ENCODE measurements at regions not wholly inside any gene's neighbourhood (a gene's known extent, or its start where the extent isn't known, plus 50 kb on each side); places are given as distances from the start of the nearest gene placed in this dataset.

DNA sequence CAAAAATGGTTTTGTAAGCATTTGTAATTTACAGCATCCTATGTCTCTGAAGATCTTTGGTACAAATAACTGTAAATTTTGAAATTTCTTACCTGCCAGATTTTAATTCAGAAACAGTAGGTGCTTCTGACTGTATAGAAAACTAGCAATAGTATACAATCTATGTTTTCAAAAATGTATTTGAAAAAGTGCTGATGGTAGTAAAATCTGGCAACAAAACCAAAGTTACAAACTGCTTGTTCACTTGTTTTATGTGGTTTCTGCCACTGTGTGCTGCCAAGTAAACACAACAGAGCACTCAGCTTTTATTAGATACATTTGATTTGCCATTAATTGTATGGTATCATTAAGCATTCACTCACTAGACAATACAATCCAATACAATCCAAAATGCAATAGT, 206.1 kb downstream of the CPE start:
- TF ChIP-seq FOXP2 (optimal IDR thresholded peaks at IDR 0.05; ENCODE audit: borderline replicate concordance, extremely low read depth, extremely low read length, insufficient read depth) (no peak), TAF1 (IDR thresholded peaks at IDR 0.05; ENCODE audit: borderline replicate concordance, insufficient read depth, low read length) (no peak), SIN3A (IDR thresholded peaks at IDR 0.05; ENCODE audit: borderline replicate concordance, insufficient read depth, low read length) (no peak), POLR2AphosphoS5 (IDR thresholded peaks at IDR 0.05; ENCODE audit: low read depth, low read length) (no peak), REST (IDR thresholded peaks at IDR 0.05; ENCODE audit: insufficient read depth in 1 of 2, low read depth in 2 of 2, low read length in 2 of 2) (no peak)

DNA sequence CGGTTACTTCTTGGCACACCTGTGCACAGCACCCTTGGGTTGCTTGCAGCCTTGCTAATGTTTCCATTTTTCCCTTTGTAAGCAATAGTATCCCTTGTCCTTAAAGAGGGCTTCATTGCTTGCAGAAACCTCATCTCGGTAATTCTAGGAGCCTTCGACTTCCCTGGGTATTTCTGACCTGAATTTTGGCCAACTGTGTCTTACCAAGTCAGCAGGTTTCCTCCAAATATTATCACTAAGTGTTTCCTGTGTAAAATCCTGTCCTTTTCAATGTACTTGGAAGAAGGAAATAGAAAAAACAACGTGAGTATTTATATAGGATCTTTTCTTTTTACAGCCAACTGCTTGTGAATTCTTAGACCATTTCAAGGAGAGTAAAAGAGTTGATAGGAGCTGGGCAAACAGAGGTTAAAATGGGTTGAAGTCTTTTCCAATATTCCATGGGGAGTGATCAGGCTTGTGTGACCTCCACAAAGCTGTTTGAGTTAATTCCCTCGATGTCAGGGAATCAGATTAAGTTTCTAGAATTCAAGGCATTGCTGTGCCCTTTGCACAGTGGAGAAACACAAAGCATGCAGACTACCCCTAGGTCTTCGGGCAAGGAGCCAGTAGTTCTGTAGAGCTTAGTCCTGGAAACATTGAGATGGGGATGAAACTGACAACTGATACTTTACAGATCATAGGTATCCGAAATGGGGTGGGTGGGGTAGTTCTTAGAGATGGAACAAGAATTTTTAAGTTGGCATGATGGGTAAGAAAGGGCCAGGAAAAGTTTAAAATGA, 209.9 kb downstream of the CPE start:
- TF ChIP-seq REST (IDR thresholded peaks at IDR 0.05; ENCODE audit: insufficient read depth in 1 of 2, low read depth in 2 of 2, low read length in 2 of 2): no peak
- TF ChIP-seq SIN3A (IDR thresholded peaks at IDR 0.05; ENCODE audit: borderline replicate concordance, insufficient read depth, low read length): no peak
- no peak for TF ChIP-seq POLR2AphosphoS5 (IDR thresholded peaks at IDR 0.05; ENCODE audit: low read depth, low read length)
- TF ChIP-seq TAF1 (IDR thresholded peaks at IDR 0.05; ENCODE audit: borderline replicate concordance, insufficient read depth, low read length): no peak
- TF ChIP-seq FOXP2 (optimal IDR thresholded peaks at IDR 0.05; ENCODE audit: borderline replicate concordance, extremely low read depth, extremely low read length, insufficient read depth): no peak

GRCh38 chr4:165592386-165592785, 213.6 kb downstream of the CPE start:
- TF ChIP-seq SIN3A (IDR thresholded peaks at IDR 0.05; ENCODE audit: borderline replicate concordance, insufficient read depth, low read length) (no peak), TAF1 (IDR thresholded peaks at IDR 0.05; ENCODE audit: borderline replicate concordance, insufficient read depth, low read length) (no peak), POLR2AphosphoS5 (IDR thresholded peaks at IDR 0.05; ENCODE audit: low read depth, low read length) (no peak), FOXP2 (optimal IDR thresholded peaks at IDR 0.05; ENCODE audit: borderline replicate concordance, extremely low read depth, extremely low read length, insufficient read depth) (no peak), REST (IDR thresholded peaks at IDR 0.05; ENCODE audit: insufficient read depth in 1 of 2, low read depth in 2 of 2, low read length in 2 of 2) (no peak)

DNA sequence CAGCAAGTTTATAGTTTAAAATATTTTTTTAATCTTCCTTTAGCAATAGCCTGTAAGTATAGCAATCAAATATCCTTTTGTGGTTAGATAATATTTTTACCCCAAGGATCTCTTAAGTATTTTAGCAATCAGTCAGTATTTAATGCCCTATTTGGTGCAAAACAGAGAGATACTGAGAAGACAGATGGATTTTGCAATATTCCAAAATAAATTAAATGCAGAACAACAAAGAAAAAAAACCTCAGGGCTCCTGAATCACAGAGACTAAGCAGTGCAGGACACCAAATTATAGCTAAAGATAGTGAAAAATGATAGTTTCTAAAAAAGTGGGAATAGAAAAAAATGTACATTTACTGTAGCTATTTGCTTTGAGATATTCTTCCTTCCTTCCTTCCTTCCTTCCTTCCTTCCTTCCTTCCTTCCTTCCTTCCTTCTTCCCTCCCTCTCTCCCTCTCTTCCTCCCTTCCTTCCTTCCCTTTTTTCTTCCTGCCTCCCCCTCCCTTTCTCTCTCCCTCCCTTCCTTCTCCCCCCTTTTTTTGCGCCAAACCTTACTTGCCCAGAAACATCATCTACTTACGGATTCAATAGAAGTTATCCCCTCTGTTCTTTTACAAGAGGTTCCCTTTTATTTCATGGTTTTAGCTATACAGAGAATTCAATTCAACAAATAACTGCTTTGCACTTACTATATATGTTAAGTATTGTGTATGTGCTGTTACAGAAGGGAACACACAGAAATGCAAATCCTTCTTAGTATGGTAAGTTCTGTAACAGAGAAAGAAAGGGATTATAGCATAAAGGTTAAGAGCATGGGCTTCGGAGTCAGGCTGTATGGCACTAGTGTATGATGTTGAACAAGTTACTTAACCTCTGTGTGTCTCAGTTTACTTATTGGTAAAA, 219.0 kb downstream of the CPE start:
- TF ChIP-seq TAF1 (IDR thresholded peaks at IDR 0.05; ENCODE audit: borderline replicate concordance, insufficient read depth, low read length): no peak
- TF ChIP-seq FOXP2 (optimal IDR thresholded peaks at IDR 0.05; ENCODE audit: borderline replicate concordance, extremely low read depth, extremely low read length, insufficient read depth): no peak
- no peak for TF ChIP-seq REST (IDR thresholded peaks at IDR 0.05; ENCODE audit: insufficient read depth in 1 of 2, low read depth in 2 of 2, low read length in 2 of 2)
- no peak for TF ChIP-seq SIN3A (IDR thresholded peaks at IDR 0.05; ENCODE audit: borderline replicate concordance, insufficient read depth, low read length)
- TF ChIP-seq POLR2AphosphoS5 (IDR thresholded peaks at IDR 0.05; ENCODE audit: low read depth, low read length): no peak

Data from PFSK-1 (cell line).